ENCODE measurements at regions not wholly inside any gene's neighbourhood (a gene's known extent, or its start where the extent isn't known, plus 50 kb on each side); places are given as distances from the start of the nearest gene placed in this dataset.

DNA sequence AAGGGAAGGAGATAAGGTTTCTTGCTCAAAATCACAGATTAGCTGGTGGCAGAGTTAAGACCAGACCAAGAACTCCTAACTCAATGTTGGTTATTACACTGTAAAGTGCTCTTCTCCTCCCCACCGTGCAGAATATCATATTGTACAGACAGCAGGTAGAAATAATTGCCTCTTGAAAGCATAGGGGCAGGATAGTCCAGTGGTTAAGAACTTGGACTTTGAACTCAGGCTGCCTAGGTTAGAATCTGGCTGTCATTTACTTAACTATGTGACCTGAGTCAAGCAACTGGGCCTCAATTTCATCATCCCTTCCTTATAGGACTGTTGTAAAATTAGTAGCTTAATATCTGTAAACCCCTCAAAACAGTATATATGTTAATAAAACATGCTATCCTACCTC is 114.9 kb upstream of the HIVEP3 start:
- DNase-seq, result no peak

GRCh38 chr1:42017730-42018129 is 99.0 kb upstream of the HIVEP3 start:
- DNase-seq, result no peak

DNA sequence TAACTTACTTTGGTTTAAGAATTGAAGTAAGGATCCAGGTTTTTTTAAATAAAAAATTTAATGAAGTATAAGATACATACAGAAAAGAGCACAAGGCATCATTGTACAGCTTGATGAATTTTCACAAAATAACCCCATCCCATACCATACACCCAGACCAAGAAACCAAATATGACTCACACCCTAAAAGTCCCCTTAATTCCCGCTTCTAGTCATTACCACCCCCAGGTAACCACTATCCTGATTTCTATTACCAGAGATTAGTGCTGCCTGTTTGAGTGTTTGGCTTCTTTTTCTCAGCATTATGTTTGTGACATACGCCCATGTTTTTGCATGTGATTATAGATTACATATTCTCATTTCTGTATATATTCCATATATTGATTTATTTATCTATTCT is 98.5 kb upstream of the HIVEP3 start:
- no peak for DNase-seq

DNA sequence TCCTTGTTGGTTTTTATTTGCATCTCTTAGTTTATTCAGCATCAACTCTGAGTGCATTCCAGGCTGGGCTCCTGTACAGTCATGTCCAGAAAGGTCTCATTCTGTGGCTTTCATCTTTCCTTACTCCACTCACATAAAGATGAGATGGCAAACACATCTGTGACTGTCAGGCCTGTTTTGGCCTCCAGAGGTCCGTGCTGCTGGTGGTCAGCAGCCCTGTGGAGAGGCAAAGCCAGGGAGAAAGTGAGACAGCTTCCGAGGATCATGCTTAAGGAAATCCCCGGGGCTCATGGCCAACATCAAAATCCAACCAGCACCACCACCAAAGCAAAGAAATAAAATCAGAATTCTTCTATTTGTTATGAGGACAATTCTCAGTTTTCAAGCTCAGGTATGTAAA is 96.1 kb upstream of the HIVEP3 start:
- DNase-seq, result no peak

DNA sequence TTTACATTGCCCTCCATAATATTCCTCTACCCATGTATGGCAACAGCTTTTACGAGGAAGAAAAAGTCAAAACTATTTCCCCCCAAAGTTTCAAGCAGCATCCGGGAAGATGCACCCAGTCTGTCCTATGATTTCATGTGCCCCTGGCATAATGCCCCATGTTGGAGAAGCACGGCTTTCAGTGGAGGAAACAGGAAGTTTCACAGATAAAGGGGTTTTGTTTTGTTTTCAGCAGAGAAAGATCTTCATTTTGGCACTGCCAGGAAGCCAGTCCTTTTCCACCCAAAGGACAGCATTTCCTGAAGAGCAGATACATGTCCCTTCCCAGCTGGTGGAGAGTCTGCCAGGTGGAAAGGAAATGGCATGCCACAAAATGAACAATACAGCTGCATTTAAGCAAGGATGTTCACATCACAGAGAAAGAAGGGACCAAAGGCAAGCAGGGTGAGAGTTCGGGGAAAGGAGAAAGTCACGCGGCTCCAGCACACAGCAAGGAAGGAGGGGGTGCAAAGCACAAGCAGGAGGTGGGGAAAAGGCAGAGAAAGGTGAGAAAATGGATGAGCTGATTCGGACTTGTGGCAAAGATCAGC is 95.3 kb upstream of the HIVEP3 start:
- DNase-seq, result no peak

GRCh38 chr1:42012852-42013251 is 94.1 kb upstream of the HIVEP3 start:
- no peak for DNase-seq

- no peak for DNase-seq
These were observed 91.7 kb upstream of the HIVEP3 start for GRCh38 chr1:42010381-42010780.

DNA sequence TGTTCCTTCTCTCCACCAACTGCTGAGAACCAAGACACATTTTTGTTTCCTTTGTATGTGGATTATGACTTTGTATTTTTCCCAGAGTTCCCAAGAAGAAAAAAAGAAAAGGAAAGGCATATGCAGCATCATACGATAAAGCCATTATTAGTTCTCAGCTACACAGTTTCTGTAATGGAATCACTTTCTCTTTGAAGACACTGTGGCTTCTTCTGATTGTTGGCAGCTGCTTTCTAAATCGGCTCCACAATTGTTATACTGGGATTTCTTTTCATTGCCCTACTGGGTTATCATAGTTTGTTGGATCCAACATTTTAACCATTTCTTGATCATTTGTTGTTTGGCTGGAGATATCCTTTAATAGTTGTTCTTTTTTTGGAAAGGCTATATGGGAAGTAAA is 89.5 kb upstream of the HIVEP3 start:
- no peak for DNase-seq

DNA sequence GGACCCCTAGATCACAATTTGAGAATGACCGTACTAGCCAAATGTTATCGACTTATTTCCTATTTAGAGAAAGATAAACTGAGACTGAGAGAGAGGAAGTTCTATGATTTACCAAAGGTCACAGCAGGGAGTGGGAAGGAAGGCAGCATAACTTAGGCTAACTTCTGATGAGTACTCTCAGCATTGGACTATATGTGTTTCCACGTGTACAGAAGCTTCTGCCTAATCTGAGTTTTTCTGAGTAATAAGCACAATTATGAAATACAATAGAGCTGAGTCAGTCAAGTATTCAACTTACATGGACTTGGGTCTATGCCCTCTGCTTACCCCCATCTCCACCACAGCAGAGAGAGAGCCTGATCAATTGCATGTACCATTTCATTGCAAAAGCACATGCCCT is 88.1 kb upstream of the HIVEP3 start:
- DNase-seq, result no peak

GRCh38 chr1:42006093-42006492 is 87.4 kb upstream of the HIVEP3 start:
- DNase-seq, result no peak

- no peak for DNase-seq
These were observed 86.8 kb upstream of the HIVEP3 start for GRCh38 chr1:42005530-42005929.

- no peak for DNase-seq
These were observed 86.1 kb upstream of the HIVEP3 start for GRCh38 chr1:42004860-42005259.

GRCh38 chr1:42004322-42004721 is 85.6 kb upstream of the HIVEP3 start:
- no peak for DNase-seq

- no peak for DNase-seq
These were observed 84.7 kb upstream of the HIVEP3 start for GRCh38 chr1:42003433-42003832.

GRCh38 chr1:42002220-42002619 is 83.5 kb upstream of the HIVEP3 start:
- DNase-seq, result no peak

DNA sequence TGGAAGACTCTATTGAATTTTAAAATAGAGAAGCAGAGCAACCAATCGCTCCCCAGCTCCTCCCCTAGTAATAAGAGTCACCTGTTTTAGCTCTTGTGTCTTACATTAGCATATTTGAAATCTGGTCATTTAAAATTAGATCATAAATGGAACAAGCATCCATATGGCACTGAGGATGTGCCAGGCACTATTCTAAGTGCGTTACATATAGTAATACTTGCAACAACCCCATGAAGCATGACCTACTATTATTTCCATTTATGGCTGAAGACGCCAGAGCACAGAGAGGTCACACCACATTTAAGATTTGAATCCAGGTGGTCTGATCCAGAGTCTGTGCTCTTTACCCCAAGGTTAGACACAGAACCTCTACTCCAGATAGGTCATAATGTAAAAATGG is 82.0 kb upstream of the HIVEP3 start:
- DNase-seq, result no peak

GRCh38 chr1:41999884-42000283 is 81.2 kb upstream of the HIVEP3 start:
- no peak for DNase-seq

GRCh38 chr1:41998250-41998649 is 79.5 kb upstream of the HIVEP3 start:
- DNase-seq, result no peak

DNA sequence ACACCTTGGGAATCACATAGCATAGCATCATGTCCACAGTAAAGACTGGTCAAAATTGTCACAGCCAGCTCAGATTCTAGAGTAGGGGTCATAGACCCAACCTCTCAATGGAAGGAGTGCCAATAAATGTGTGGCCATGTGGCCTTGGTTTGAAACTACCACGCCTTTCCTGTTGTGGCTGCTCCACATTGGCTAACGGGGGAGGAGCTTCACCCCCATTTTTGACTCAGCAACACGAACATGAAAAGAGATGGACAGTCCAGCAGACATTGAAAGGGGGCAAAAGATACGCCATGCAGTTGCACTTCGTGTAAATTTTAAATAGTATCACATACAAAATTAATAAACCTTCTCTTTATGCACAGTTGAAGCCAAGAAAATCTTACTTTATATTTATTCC is 78.4 kb upstream of the HIVEP3 start:
- no peak for DNase-seq

- no peak for DNase-seq
These were observed 76.9 kb upstream of the HIVEP3 start for GRCh38 chr1:41995441-41996130.

DNA sequence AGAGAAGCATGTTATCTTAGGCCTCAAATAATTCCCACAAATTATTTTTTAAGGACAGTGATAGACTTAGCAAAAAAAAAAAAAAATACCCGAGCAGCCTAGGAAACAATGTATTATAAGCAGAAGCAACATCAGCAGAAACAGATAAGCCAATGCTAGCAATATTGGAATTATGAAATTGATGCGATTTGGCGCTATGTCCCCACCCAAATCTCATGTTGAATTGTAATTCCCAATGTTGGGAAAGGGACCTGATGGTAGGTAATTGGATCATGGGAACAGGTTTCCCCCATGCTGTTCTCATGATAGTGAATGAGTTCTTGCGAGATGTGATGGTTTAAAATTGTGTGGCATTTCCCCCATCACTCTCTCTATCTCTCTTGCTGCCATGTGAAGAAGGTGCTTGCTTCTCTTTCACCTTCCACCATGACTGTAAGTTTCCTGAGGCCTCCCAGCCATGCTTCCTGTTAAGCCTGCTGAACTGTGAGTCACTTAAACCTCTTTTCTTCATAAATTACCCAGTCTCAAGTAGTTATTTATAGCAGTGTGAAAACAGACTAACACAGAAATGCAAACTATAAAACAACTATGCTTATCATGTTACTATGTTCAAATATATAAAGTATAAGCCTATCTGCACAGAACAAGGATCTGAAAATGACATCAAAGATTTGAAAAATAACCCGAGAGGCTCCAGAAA is 75.6 kb upstream of the HIVEP3 start:
- no peak for DNase-seq

- no peak for DNase-seq
These were observed 64.7 kb upstream of the HIVEP3 start for GRCh38 chr1:41983451-41983850.

GRCh38 chr1:41981796-41982195 is 63.1 kb upstream of the HIVEP3 start:
- no peak for DNase-seq

DNA sequence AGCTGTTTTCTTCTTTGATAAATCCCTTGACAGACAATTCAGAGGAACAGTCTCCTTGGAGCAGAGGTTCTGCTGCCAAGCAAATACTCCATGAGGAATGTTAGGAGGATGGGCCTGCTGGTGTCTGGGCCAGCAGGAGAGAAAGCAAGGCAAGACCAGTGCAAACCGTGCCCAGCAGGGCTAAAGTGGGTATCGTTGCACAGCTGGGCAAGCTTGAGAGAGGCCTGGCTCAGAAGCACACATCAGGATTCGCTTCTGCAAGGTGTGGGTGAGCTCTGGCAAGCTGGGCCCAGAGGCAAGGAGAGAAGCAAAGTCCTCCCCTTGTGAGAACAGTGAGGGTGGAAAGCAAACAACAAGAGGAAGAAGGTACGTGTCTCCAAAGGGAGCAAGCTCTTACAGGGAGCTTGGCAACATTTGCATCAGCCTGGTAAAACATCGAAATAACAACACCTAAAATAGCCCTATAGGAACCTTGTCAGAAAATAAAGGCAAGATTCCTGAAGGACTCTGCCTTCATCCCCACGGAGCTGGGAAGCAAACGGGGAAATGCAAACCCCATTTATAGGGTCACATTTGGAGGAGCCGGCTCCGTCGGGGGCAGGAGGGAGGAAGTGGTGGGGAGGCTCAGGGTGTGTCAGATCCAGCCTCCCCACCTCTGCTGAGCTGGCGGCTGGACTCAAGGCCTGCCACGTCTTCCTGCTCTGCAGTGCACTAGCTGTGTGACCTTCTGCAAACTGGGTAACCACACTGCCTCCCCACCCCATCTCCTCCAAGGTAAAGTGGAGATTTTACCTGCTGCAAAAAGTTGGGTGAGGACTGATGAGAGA is 62.3 kb upstream of the HIVEP3 start:
- no peak for DNase-seq
